Hepatocyte (in vitro differentiated cells): ENCODE measurements at regions not wholly inside any gene's neighbourhood (a gene's known extent, or its start where the extent isn't known, plus 50 kb on each side); places are given as distances from the start of the nearest gene placed in this dataset.

Source experiments
- DNase-seq: peaks from one replicate; pipeline ENCODE4 v3.0.0-alpha.2; 2016; ENCODE audit warnings: low spot score
- H2AFZ ChIP-seq: fragments of 200-600 bp; sonication (generic); 2 replicates; pipeline ENCODE4 v1.6.0; 2016; ENCODE audit warnings: antibody characterized with exemption, mild to moderate bottlenecking
- H3K27ac ChIP-seq: fragments of 200-600 bp; sonication (generic); 2 replicates; pipeline ENCODE4 v1.5.1; 2016; ENCODE audit warnings: mild to moderate bottlenecking
- H3K27me3 ChIP-seq: fragments of 200-600 bp; sonication (generic); 2 replicates; pipeline ENCODE4 v1.6.1; 2016
- H3K36me3 ChIP-seq: fragments of 200-600 bp; sonication (generic); replicated peaks from 2 replicates; pipeline ENCODE4 v1.5.1; 2016; ENCODE audit warnings: low read depth; ENCODE audit not compliant: insufficient read depth
- H3K4me1 ChIP-seq: fragments of 200-600 bp; sonication (generic); 2 replicates; pipeline ENCODE4 v1.5.1; 2016; ENCODE audit warnings: mild to moderate bottlenecking, moderate library complexity; ENCODE audit not compliant: insufficient read depth
- H3K4me2 ChIP-seq: fragments of 200-600 bp; sonication (generic); 2 replicates; pipeline ENCODE4 v1.6.0; 2016
- H3K4me3 ChIP-seq: fragments of 200-600 bp; sonication (generic); 2 replicates; pipeline ENCODE4 v1.5.1; 2016; ENCODE audit warnings: mild to moderate bottlenecking
- H3K79me2 ChIP-seq: fragments of 200-600 bp; sonication (generic); 2 replicates; pipeline ENCODE4 v1.6.0; 2017; ENCODE audit warnings: mild to moderate bottlenecking
- H3K9me2 ChIP-seq: fragments of 200-600 bp; sonication (generic); replicated peaks from 2 replicates; pipeline ENCODE4 v1.6.0; 2017; ENCODE audit warnings: mild to moderate bottlenecking; ENCODE audit not compliant: insufficient read depth
- H3K9me3 ChIP-seq: fragments of 200-600 bp; sonication (generic); 2 replicates; pipeline ENCODE4 v1.5.1; 2016; ENCODE audit warnings: low read depth, mild to moderate bottlenecking
- H4K20me1 ChIP-seq: fragments of 200-600 bp; sonication (generic); 2 replicates; pipeline ENCODE4 v1.6.0; 2016; ENCODE audit warnings: mild to moderate bottlenecking; ENCODE audit not compliant: insufficient read depth, poor library complexity, severe bottlenecking
- CTCF ChIP-seq: fragments of 200-600 bp; sonication (generic); IDR thresholded peaks from 2 replicates; pipeline ENCODE4 v1.5.1; 2016; ENCODE audit warnings: antibody characterized with exemption, mild to moderate bottlenecking; ENCODE audit not compliant: poor library complexity
- EZH2 ChIP-seq: fragments of 200-600 bp; sonication (generic); IDR thresholded peaks from 2 replicates; pipeline ENCODE4 v1.6.1; 2016; ENCODE audit warnings: antibody characterized with exemption, mild to moderate bottlenecking, borderline replicate concordance
- EZH2phosphoT487 ChIP-seq: fragments of 200-600 bp; sonication (generic); IDR thresholded peaks from one replicate; pipeline ENCODE4 v1.6.1; 2018; ENCODE audit warnings: antibody characterized with exemption, mild to moderate bottlenecking, low read depth, moderate library complexity; ENCODE audit not compliant: unreplicated experiment, severe bottlenecking
- WGBS: methylation state at CpG from one replicate; pipeline ENCODE4 v1.1.6; 2016; ENCODE audit warnings: low lambda C conversion rate; ENCODE audit errors: missing lambda C conversion rate; 5-methylcytosine and 5-hydroxymethylcytosine counted together

- H3K27ac ChIP-seq, result no peak overlapping the region
- no peaks in the 10 kb centered on the region for H4K20me1 ChIP-seq
- no peak for DNase-seq
- no peaks in the 10 kb centered on the region for H3K9me2 ChIP-seq
- H2AFZ ChIP-seq, result no peak overlapping the region
- H3K27me3 ChIP-seq, result no peaks in the 10 kb centered on the region
- no peak overlapping the region for H3K4me2 ChIP-seq
- H3K4me1 ChIP-seq, result peaks cover 12% of the 10 kb centered on the region
- no peak overlapping the region for H3K4me3 ChIP-seq
- no peak for TF ChIP-seq EZH2phosphoT487
- no peak for TF ChIP-seq EZH2
- TF ChIP-seq CTCF, result no peak
- H3K36me3 ChIP-seq, result no peaks in the 10 kb centered on the region
- 68% methylated on average over 4 of the region's 4 CpGs for WGBS
- no peaks in the 10 kb centered on the region for H3K9me3 ChIP-seq
- H3K79me2 ChIP-seq, result no peaks in the 10 kb centered on the region
These were observed 166.3 kb downstream of the NRP2 start for GRCh38 chr2:205848601-205849000.
